Endodermal cell (in vitro differentiated cells): ENCODE measurements at regions not wholly inside any gene's neighbourhood (a gene's known extent, or its start where the extent isn't known, plus 50 kb on each side); places are given as distances from the start of the nearest gene placed in this dataset.

Experiments used
- DNase-seq: peaks from one replicate; pipeline ENCODE4 v3.0.0-alpha.2; 2017
- H3K27ac ChIP-seq: 2 replicates; pipeline ENCODE4 v1.5.1; 2013; ENCODE audit warnings: mild to moderate bottlenecking, low read depth, low read length, moderate library complexity
- H3K27me3 ChIP-seq: 2 replicates; pipeline ENCODE4 v1.6.1; 2013; ENCODE audit warnings: mild to moderate bottlenecking, low read length, moderate library complexity; ENCODE audit not compliant: insufficient read depth, control insufficient read depth, poor library complexity, severe bottlenecking
- H3K36me3 ChIP-seq: 2 replicates; pipeline ENCODE4 v1.7.0; 2013; ENCODE audit warnings: mild to moderate bottlenecking, low read length, moderate library complexity; ENCODE audit not compliant: control insufficient read depth, insufficient read depth
- H3K4me1 ChIP-seq: one replicate; pipeline ENCODE4 v1.7.0; 2013; ENCODE audit warnings: low read length; ENCODE audit not compliant: control insufficient read depth, insufficient read depth
- H3K4me3 ChIP-seq: 2 replicates; pipeline ENCODE4 v1.5.1; 2013; ENCODE audit warnings: mild to moderate bottlenecking, low read length, moderate library complexity
- H3K9ac ChIP-seq: 2 replicates; pipeline ENCODE4 v1.6.1; 2013; ENCODE audit warnings: mild to moderate bottlenecking, low read length, moderate library complexity; ENCODE audit not compliant: poor library complexity, severe bottlenecking; ENCODE audit errors: extremely low read depth
- H3K9me3 ChIP-seq: 2 replicates; pipeline ENCODE4 v1.6.1; 2013; ENCODE audit warnings: mild to moderate bottlenecking, low read length, moderate library complexity; ENCODE audit not compliant: control insufficient read depth
- H3K27ac Mint-ChIP-seq: 2 replicates; pipeline ENCODE4 v1.8.0; 2020; ENCODE audit warnings: mixed read lengths
- H3K27me3 Mint-ChIP-seq: 2 replicates; pipeline ENCODE4 v1.8.0; 2021; ENCODE audit warnings: mild to moderate bottlenecking, mixed read lengths; ENCODE audit not compliant: insufficient read depth
- H3K36me3 Mint-ChIP-seq: 2 replicates; pipeline ENCODE4 v1.8.0; 2020; ENCODE audit warnings: low read depth, mixed read lengths
- H3K4me1 Mint-ChIP-seq: 2 replicates; pipeline ENCODE4 v1.8.0; 2020; ENCODE audit warnings: mixed read lengths
- H3K4me3 Mint-ChIP-seq: 2 replicates; pipeline ENCODE4 v1.8.0; 2020; ENCODE audit warnings: mild to moderate bottlenecking, moderate library complexity, mixed read lengths
- H3K9me3 Mint-ChIP-seq: 2 replicates; pipeline ENCODE4 v1.8.0; 2020; ENCODE audit warnings: mild to moderate bottlenecking, mixed read lengths
- CTCF ChIP-seq: fragments of 200-600 bp; sonication (generic); conservative IDR thresholded peaks from 2 replicates; pipeline ENCODE4 v1.5.0; 2021; ENCODE audit warnings: antibody characterized with exemption, mild to moderate bottlenecking
- WGBS, 2 experiments: methylation state at CpG; one replicate each; pipeline versions ENCODE4 v1.1.5 to v1.1.7; 2013; ENCODE audit warnings: missing lambda C conversion rate in 2 of 2, mixed read lengths in 1 of 2; ENCODE audit not compliant: insufficient coverage in 1 of 2, insufficient read length in 1 of 2; 5-methylcytosine and 5-hydroxymethylcytosine counted together

GRCh38 chr10:45219416-45219815 is 96.0 kb downstream of the OR13A1 start:
- Histone ChIP-seq H3K27ac (no peak overlapping the region), H3K4me3 (no peak overlapping the region), H3K9me3 (no peaks in the 10 kb centered on the region), H3K27me3 (peaks cover 1% of the 10 kb centered on the region), H3K9ac (no peak overlapping the region), H3K36me3 (no peaks in the 10 kb centered on the region), H3K4me1 (no peaks in the 10 kb centered on the region)
- no peak for TF ChIP-seq CTCF
- no peaks in the 10 kb centered on the region for H3K36me3 Mint-ChIP-seq
- no peak for DNase-seq
- no peaks in the 10 kb centered on the region for H3K4me1 Mint-ChIP-seq
- H3K4me3 Mint-ChIP-seq: no peak overlapping the region
- WGBS, 2 experiments: 86 to 91% methylated on average over 4 of the region's 4 CpGs
- no peaks in the 10 kb centered on the region for H3K9me3 Mint-ChIP-seq
- H3K27me3 Mint-ChIP-seq: peaks cover 5% of the 10 kb centered on the region
- H3K27ac Mint-ChIP-seq: no peak overlapping the region

GRCh38 chr10:45220931-45221330 is 94.5 kb downstream of the OR13A1 start:
- Mint-ChIP-seq H3K4me3 (no peak overlapping the region), H3K27ac (no peak overlapping the region), H3K27me3 (peaks cover 7% of the 10 kb centered on the region), H3K9me3 (no peaks in the 10 kb centered on the region), H3K36me3 (no peaks in the 10 kb centered on the region), H3K4me1 (no peaks in the 10 kb centered on the region)
- Histone ChIP-seq H3K36me3 (no peaks in the 10 kb centered on the region), H3K4me3 (no peak overlapping the region), H3K27ac (no peak overlapping the region), H3K27me3 (peaks cover 12% of the 10 kb centered on the region), H3K9me3 (no peaks in the 10 kb centered on the region), H3K9ac (no peak overlapping the region), H3K4me1 (no peaks in the 10 kb centered on the region)
- no peak for TF ChIP-seq CTCF
- no peak for DNase-seq

- H3K36me3 ChIP-seq: no peaks in the 10 kb centered on the region
- H3K4me1 ChIP-seq: no peaks in the 10 kb centered on the region
- TF ChIP-seq CTCF: no peak
- peaks cover 13% of the 10 kb centered on the region for H3K27me3 Mint-ChIP-seq
- H3K27me3 ChIP-seq: peaks cover 12% of the 10 kb centered on the region
- peaks cover 6% of the 10 kb centered on the region for H3K9me3 ChIP-seq
- WGBS, 2 experiments: 94 to 96% methylated on average over 40 to 50 of the region's 50 CpGs
- H3K27ac ChIP-seq: no peak overlapping the region
- no peak overlapping the region for H3K27ac Mint-ChIP-seq
- no peak overlapping the region for H3K4me3 ChIP-seq
- no peak for DNase-seq
- H3K4me3 Mint-ChIP-seq: no peak overlapping the region
- H3K9me3 Mint-ChIP-seq: peaks cover 7% of the 10 kb centered on the region
- H3K9ac ChIP-seq: no peak overlapping the region
- H3K4me1 Mint-ChIP-seq: no peaks in the 10 kb centered on the region
- no peaks in the 10 kb centered on the region for H3K36me3 Mint-ChIP-seq
Observed at GRCh38 chr10:45224219-45224841, 91.1 kb downstream of the OR13A1 start.
